OCI-LY1 (cell line): ENCODE measurements at regions not wholly inside any gene's neighbourhood (a gene's known extent, or its start where the extent isn't known, plus 50 kb on each side); places are given as distances from the start of the nearest gene placed in this dataset.
"Not testable (repeated sequence)": the region's sequence is repeated elsewhere in the genome, so short reads cannot be mapped to it uniquely, and the experiment has no call there.

Experiments
- H2AFZ ChIP-seq: fragments of 200-600 bp; sonication (generic), shearing (Covaris generic); 2 replicates; pipeline ENCODE4 v1.6.0; 2014; ENCODE audit warnings: antibody characterized with exemption, mild to moderate bottlenecking, low read length
- H3F3A ChIP-seq: fragments of 200-600 bp; sonication (generic), shearing (Covaris generic); 2 replicates; pipeline ENCODE4 v1.6.0; 2014; ENCODE audit warnings: mild to moderate bottlenecking, antibody characterized with exemption, low read length, moderate library complexity; ENCODE audit not compliant: insufficient read depth
- H3K27ac ChIP-seq: fragments of 200-600 bp; sonication (generic); 2 replicates; pipeline ENCODE4 v1.5.1; 2014; ENCODE audit warnings: low read length, mixed run types, mild to moderate bottlenecking, low read depth; ENCODE audit not compliant: poor library complexity, severe bottlenecking
- H3K27me3 ChIP-seq: fragments of 200-600 bp; sonication (generic); 2 replicates; pipeline ENCODE4 v1.6.0; 2014; ENCODE audit warnings: antibody characterized with exemption, mild to moderate bottlenecking, low read length, moderate library complexity; ENCODE audit not compliant: insufficient read depth
- H3K36me3 ChIP-seq: fragments of 200-600 bp; sonication (generic); 2 replicates; pipeline ENCODE4 v1.6.1; 2014; ENCODE audit warnings: mild to moderate bottlenecking, antibody characterized with exemption, low read length, moderate library complexity, mixed read lengths; ENCODE audit not compliant: insufficient read depth
- H3K4me1 ChIP-seq: fragments of 200-600 bp; sonication (generic); 2 replicates; pipeline ENCODE4 v1.5.1; 2014; ENCODE audit warnings: mild to moderate bottlenecking, low read length, moderate library complexity; ENCODE audit not compliant: insufficient read depth, severe bottlenecking
- H3K4me2 ChIP-seq: fragments of 200-600 bp; sonication (generic), shearing (Covaris generic); 2 replicates; pipeline ENCODE4 v1.6.1; 2014; ENCODE audit warnings: low read length
- H3K4me3 ChIP-seq: fragments of 200-600 bp; sonication (generic); 2 replicates; pipeline ENCODE4 v1.5.1; 2014; ENCODE audit warnings: low read length, low read depth, mild to moderate bottlenecking, mixed read lengths; ENCODE audit not compliant: poor library complexity, severe bottlenecking
- H3K79me2 ChIP-seq: fragments of 200-600 bp; shearing (Covaris generic); 2 replicates; pipeline ENCODE4 v1.6.1; 2016; ENCODE audit warnings: mixed run types, low read length, mixed read lengths; ENCODE audit not compliant: insufficient read depth
- H3K9ac ChIP-seq: fragments of 200-600 bp; sonication (generic), shearing (Covaris generic); 2 replicates; pipeline ENCODE4 v1.6.1; 2014; ENCODE audit warnings: mild to moderate bottlenecking, low read length, mixed read lengths
- H3K9me2 ChIP-seq: fragments of 200-600 bp; sonication (generic), shearing (Covaris generic); 2 replicates; pipeline ENCODE4 v1.6.1; 2014; ENCODE audit warnings: low read depth, mild to moderate bottlenecking, low read length, mixed read lengths
- H3K9me3 ChIP-seq: fragments of 200-600 bp; shearing (Covaris generic); 2 replicates; pipeline ENCODE4 v1.6.1; 2014; ENCODE audit warnings: low read length, mixed read lengths
- H4K20me1 ChIP-seq: fragments of 200-600 bp; sonication (generic), shearing (Covaris generic); 2 replicates; pipeline ENCODE4 v1.6.0; 2016; ENCODE audit warnings: mild to moderate bottlenecking, low read length; ENCODE audit not compliant: insufficient read depth
- EZH2 ChIP-seq: fragments of 200-600 bp; sonication (generic), shearing (Covaris generic); IDR thresholded peaks from 2 replicates; pipeline ENCODE4 v1.8.0; 2017; ENCODE audit warnings: borderline replicate concordance, mixed run types, mild to moderate bottlenecking, antibody characterized with exemption, low read length, moderate library complexity, mixed read lengths
- TF ChIP-seq, protein P1 (sequence below): fragments of 200-600 bp; sonication (generic), shearing (Covaris generic); IDR thresholded peaks from 2 replicates; pipeline ENCODE4 v1.5.1; 2017; ENCODE audit warnings: mild to moderate bottlenecking, antibody characterized with exemption, low read length, moderate library complexity, mixed read lengths

DNA sequence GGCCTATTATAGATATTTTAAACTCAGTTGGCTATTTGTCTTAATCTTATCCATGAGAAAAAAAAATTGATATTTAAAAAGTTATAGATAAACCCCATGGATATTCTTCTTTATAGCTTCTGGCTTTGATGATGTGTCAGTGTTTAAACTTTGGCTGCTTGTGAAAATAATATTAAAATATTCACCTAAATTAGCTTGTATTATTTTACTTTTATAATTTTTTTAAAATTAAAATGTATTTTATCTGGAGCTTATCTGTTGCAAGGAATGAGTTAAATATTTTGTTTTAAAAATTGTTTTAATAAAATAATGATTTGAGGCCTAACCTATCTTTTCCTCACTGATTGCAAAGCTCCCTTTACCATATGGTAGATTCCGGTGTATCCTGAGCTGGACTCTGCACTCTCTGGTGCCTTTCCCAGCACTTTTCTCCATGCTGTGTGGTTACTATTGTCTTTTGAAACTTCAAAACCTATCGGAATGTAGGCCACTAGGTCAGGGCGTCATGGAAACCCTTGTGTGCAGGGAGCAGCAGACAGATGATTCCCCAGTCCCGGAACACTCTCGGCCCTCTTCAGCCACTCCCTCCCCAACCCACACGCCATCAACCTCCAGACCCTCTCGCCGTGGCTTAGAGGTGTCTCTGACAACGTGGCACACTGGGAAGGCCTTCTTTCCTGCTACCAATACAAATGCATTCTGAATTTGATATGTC, 252.3 kb upstream of the ATP10A start:
- H3K4me2 ChIP-seq, result no peak overlapping the region
- no peak overlapping the region for H2AFZ ChIP-seq
- H3K36me3 ChIP-seq, result no peaks in the 10 kb centered on the region
- no peaks in the 10 kb centered on the region for H3K79me2 ChIP-seq
- no peaks in the 10 kb centered on the region for H3K9me2 ChIP-seq
- no peaks in the 10 kb centered on the region for H3K9me3 ChIP-seq
- no peaks in the 10 kb centered on the region for H3F3A ChIP-seq
- no peaks in the 10 kb centered on the region for H4K20me1 ChIP-seq
- no peak overlapping the region for H3K27ac ChIP-seq
- TF ChIP-seq, protein P1, sequence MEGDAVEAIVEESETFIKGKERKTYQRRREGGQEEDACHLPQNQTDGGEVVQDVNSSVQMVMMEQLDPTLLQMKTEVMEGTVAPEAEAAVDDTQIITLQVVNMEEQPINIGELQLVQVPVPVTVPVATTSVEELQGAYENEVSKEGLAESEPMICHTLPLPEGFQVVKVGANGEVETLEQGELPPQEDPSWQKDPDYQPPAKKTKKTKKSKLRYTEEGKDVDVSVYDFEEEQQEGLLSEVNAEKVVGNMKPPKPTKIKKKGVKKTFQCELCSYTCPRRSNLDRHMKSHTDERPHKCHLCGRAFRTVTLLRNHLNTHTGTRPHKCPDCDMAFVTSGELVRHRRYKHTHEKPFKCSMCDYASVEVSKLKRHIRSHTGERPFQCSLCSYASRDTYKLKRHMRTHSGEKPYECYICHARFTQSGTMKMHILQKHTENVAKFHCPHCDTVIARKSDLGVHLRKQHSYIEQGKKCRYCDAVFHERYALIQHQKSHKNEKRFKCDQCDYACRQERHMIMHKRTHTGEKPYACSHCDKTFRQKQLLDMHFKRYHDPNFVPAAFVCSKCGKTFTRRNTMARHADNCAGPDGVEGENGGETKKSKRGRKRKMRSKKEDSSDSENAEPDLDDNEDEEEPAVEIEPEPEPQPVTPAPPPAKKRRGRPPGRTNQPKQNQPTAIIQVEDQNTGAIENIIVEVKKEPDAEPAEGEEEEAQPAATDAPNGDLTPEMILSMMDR, result no peak
- TF ChIP-seq EZH2, result no peak
- H3K4me3 ChIP-seq, result no peak overlapping the region
- no peaks in the 10 kb centered on the region for H3K4me1 ChIP-seq
- H3K9ac ChIP-seq, result no peak overlapping the region
- no peaks in the 10 kb centered on the region for H3K27me3 ChIP-seq

- H3K4me3 ChIP-seq, H3K27me3 ChIP-seq, H2AFZ ChIP-seq, H3K27ac ChIP-seq, H3K36me3 ChIP-seq, H4K20me1 ChIP-seq, H3K9me3 ChIP-seq, H3K9me2 ChIP-seq, H3K4me2 ChIP-seq, H3K9ac ChIP-seq, H3F3A ChIP-seq, H3K4me1 ChIP-seq, H3K79me2 ChIP-seq: not testable (repeated sequence)
Measured at GRCh38 chr15:26114128-26114527, 251.0 kb upstream of the ATP10A start.

GRCh38 chr15:26113296-26113695, 250.2 kb upstream of the ATP10A start:
- H3K27ac ChIP-seq, result no peak overlapping the region
- no peaks in the 10 kb centered on the region for H3F3A ChIP-seq
- H3K9ac ChIP-seq, result no peak overlapping the region
- H3K9me2 ChIP-seq, result no peaks in the 10 kb centered on the region
- H3K4me1 ChIP-seq, result no peaks in the 10 kb centered on the region
- H2AFZ ChIP-seq, result no peak overlapping the region
- TF ChIP-seq, protein P1, result no peak
- TF ChIP-seq EZH2, result no peak
- H3K4me3 ChIP-seq, result no peak overlapping the region
- H3K9me3 ChIP-seq, result no peaks in the 10 kb centered on the region
- no peaks in the 10 kb centered on the region for H3K79me2 ChIP-seq
- H4K20me1 ChIP-seq, result no peaks in the 10 kb centered on the region
- no peak overlapping the region for H3K4me2 ChIP-seq
- H3K36me3 ChIP-seq, result no peaks in the 10 kb centered on the region
- H3K27me3 ChIP-seq, result no peaks in the 10 kb centered on the region

GRCh38 chr15:26109203-26109602, 246.1 kb upstream of the ATP10A start:
- TF ChIP-seq, protein P1, result no peak
- TF ChIP-seq EZH2, result no peak
- no peak overlapping the region for H3K27ac ChIP-seq

More at GRCh38 chr15:26109203-26109602, 246.1 kb upstream of the ATP10A start:
- no peaks in the 10 kb centered on the region for H3F3A ChIP-seq
- H3K9me2 ChIP-seq, result no peaks in the 10 kb centered on the region
- no peaks in the 10 kb centered on the region for H3K79me2 ChIP-seq
- H3K9me3 ChIP-seq, result no peaks in the 10 kb centered on the region
- H3K4me1 ChIP-seq, result no peaks in the 10 kb centered on the region
- no peak overlapping the region for H3K4me3 ChIP-seq
- H3K4me2 ChIP-seq, result no peak overlapping the region
- no peaks in the 10 kb centered on the region for H3K36me3 ChIP-seq
- H4K20me1 ChIP-seq, result no peaks in the 10 kb centered on the region
- no peak overlapping the region for H3K9ac ChIP-seq
- H2AFZ ChIP-seq, result no peak overlapping the region
- H3K27me3 ChIP-seq, result no peaks in the 10 kb centered on the region
